ENCODE measurements at regions not wholly inside any gene's neighbourhood (a gene's known extent, or its start where the extent isn't known, plus 50 kb on each side); places are given as distances from the start of the nearest gene placed in this dataset.
A peak's percentile ranks its signal among the peaks of the same experiment; 100 is the strongest.
"Not testable (repeated sequence)": the region's sequence is repeated elsewhere in the genome, so short reads cannot be mapped to it uniquely, and the experiment has no call there.

DNA sequence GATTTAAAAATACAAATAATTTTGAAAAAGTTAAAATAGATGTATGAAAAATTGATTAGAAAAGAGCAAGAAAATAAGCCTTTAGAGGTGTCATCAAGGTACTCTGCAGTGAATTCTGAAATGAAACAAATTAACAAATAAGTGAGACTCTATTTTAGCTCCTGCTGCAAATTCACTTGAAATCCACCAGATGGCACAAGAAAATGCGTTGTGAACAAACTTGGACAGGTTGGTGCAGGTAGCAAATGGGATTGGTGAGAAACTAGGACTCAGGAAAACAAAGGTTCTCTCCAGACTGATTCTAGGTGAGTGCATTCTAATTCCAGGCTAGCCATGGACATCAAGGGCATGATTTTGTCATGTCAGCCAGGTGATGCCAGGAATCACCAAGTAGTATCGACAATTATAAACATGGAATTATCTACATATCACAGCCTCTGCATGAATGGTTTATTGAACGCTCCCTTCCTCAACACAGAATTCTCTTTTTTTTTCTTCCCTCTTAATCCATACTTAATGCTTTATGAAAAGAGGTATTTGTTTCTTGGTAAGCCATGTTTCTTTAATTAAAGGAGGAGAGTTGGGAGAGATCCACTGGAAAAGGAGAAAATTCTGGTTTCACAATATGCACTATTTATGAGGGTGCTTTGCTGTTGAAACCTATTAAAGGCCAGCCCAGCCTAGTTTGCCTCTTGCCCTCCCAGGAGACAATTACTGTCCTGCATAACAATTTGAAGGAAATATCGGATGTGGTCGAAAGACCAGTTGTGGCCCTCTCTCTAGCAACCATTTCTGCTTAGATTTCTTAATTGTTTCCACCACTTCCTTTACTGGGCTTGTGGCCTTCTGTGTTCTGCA is 118.1 kb downstream of the ZNF365 start:
- ATAC-seq: peak; percentile 83
- no peak for DNase-seq (ENCODE audit: missing footprints)
- intact Hi-C loops (cut with DNase I): loop anchor here (5.0 kb wide), 1 partner anchor 665 kb away; no protein-coding TSS in a partner anchor

- peak; percentile 39 for DNase-seq (ENCODE audit: missing footprints)
- intact Hi-C loops (cut with DNase I): loop anchor here (5.0 kb wide), 1 partner anchor 664 kb away; no protein-coding TSS in a partner anchor
- no peak for ATAC-seq
Observed at GRCh38 chr10:62492870-62493180, 118.7 kb downstream of the ZNF365 start.

- intact Hi-C loops (cut with DNase I): no loop called here
- DNase-seq (ENCODE audit: missing footprints) (no peak), ATAC-seq (no peak)
Observed at GRCh38 chr10:62496925-62497324, 122.8 kb downstream of the ZNF365 start.

DNA sequence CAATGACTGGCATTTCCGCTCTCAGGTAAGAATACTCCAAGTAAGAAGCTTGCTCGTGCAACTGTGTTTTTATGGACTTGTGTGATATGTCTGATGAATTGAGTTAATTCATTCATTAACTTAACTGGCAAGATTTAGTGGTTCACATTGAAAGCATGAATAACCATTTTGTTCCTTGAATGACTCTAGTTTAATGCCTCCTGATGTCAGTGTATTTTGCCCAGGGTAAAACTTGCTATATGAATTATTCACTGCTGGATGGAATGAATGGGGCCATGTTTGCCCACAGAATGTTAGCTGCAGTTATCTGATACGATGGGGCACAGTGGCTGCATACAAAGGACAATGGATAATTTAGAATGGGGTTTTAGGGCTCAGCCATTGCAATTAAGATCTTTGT is 124.1 kb downstream of the ZNF365 start:
- intact Hi-C loops (cut with DNase I): no loop called here
- ATAC-seq (no peak), DNase-seq (ENCODE audit: missing footprints) (no peak)

GRCh38 chr10:62500116-62500515 is 125.9 kb downstream of the ZNF365 start:
- DNase-seq (ENCODE audit: missing footprints); ATAC-seq; intact Hi-C loops (cut with DNase I): not testable (repeated sequence)

DNA sequence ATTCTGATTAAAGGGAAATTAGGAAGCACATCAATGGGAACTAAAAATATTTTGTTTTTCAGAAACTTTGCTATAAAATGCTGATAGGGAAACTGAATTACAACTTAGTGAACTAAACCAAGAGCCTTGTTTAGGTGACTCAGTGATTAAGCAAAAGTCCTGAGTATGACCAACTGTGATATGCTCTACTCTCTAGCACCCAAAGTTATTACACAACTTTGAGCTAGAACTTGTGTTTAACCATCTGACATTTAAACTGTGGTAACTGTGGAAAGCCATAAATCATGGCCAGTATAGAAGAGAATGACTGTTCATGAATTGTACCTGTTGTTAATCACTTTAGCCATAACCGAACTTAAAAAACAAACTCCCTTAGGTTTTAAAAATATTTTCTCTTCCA is 127.4 kb downstream of the ZNF365 start:
- ATAC-seq: no peak
- no peak for DNase-seq (ENCODE audit: missing footprints)
- intact Hi-C loops (cut with DNase I): no loop called here

DNA sequence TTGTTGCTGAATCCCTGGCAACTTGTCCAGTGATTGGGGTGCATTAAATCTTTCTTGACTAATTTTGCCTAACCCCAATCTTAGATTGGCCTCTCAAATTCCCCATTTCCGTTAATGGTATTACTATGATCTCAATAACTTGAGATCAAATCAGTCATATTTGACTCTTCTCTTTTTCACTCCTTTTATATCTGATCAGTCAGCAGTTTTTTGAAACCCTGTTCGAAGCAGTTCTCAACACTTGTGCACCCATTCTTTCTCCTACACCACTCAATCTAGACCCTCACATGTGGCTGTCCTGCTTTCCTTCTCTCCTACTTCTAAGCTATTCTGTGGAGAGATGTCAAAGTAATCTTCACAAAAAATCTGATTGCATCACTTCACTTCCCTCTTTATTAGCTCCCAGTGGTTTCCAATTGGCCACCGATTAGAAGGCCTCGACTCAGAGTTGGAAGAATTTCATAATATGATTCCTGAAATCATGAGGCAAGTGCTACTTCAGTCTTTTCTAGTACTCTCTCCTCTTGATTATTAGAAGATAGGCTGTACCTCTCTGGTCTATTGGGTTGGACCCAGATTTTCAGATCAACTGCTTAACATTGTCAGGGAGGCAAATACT is 128.9 kb downstream of the ZNF365 start:
- DNase-seq (ENCODE audit: missing footprints) (no peak), ATAC-seq (peak; percentile 56)
- intact Hi-C loops (cut with DNase I): no loop called here

- intact Hi-C loops (cut with DNase I): no loop called here
- ATAC-seq (no peak), DNase-seq (ENCODE audit: missing footprints) (no peak)
Observed at GRCh38 chr10:62503872-62504271, 129.7 kb downstream of the ZNF365 start.

GRCh38 chr10:62506371-62506770 is 132.2 kb downstream of the ZNF365 start:
- intact Hi-C loops (cut with DNase I): no loop called here
- ATAC-seq (no peak), DNase-seq (ENCODE audit: missing footprints) (no peak)

DNA sequence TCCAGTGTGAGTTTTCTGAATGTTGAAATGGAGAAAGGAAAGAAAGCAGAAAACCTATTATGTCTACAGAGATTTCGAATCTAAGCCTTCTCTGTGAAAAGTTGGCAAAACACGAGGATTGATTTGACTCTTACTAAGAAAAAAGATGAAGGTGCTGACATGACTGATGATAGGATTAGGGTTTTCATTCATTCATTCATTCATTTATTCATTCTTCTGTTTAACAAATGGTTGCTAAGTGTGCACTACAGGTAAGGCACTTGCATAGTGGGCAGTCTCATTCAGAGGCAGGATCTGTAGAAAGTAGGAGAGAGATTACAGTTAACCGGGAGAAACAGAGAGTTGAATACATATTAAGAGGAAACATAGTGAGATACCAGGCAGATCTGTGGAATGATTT is 137.1 kb downstream of the ZNF365 start:
- DNase-seq (ENCODE audit: missing footprints): no peak
- ATAC-seq: no peak
- intact Hi-C loops (cut with DNase I): no loop called here

GRCh38 chr10:62511656-62512055 is 137.5 kb downstream of the ZNF365 start:
- ATAC-seq (no peak), DNase-seq (ENCODE audit: missing footprints) (no peak)
- intact Hi-C loops (cut with DNase I): no loop called here

- ATAC-seq (no peak), DNase-seq (ENCODE audit: missing footprints) (no peak)
- intact Hi-C loops (cut with DNase I): no loop called here
Observed at GRCh38 chr10:62512732-62513475, 138.7 kb downstream of the ZNF365 start.

DNA sequence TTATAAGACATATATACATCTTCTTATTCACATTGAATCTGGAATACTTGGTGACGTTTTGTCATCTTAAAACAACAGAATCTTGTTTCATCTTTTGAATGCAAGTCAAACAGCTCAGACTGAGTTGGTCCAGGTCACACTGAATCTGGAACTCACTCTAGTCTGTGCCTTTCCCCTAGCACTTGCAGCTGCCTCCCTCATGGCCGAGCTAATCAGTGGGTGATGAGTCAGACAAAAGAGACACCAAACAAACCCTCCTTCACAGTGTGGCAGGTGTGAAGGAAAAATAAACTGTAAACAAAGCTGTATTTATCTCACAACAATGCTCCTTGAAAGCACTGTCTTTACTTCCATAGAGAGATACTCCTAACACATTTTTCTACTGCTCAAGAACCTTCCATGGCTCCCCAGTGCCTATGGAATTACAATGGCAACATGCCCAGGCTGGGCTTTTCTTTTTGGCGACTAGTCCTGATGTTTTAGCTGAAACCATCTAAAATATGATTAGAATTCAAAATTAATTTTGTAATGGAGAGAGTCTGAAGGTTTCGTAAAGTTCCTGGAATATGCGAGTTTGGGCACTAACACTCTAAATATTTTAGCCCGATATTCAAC is 140.0 kb downstream of the ZNF365 start:
- ATAC-seq: no peak
- intact Hi-C loops (cut with DNase I): no loop called here
- no peak for DNase-seq (ENCODE audit: missing footprints)

DNA sequence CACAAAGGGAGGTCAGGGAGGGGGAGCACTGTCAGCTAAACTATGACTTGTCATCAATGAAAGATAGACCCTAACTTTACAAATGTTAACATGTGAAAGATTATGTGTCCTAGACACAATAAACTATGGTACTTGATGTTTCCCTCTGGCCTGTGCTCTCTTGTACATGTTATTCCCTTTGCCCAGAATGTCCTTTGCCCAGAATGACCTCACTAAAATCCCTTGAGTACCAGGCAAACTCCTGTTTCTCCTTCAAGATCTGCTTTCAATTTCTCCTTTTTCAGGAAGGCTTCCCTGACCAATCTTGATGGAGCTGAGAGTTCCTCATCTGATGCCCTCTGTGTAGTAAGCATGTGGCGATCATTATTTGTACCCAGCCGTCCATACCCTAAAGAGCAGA is 143.1 kb downstream of the ZNF365 start:
- ATAC-seq (peak; percentile 81), DNase-seq (ENCODE audit: missing footprints) (no peak)

DNA sequence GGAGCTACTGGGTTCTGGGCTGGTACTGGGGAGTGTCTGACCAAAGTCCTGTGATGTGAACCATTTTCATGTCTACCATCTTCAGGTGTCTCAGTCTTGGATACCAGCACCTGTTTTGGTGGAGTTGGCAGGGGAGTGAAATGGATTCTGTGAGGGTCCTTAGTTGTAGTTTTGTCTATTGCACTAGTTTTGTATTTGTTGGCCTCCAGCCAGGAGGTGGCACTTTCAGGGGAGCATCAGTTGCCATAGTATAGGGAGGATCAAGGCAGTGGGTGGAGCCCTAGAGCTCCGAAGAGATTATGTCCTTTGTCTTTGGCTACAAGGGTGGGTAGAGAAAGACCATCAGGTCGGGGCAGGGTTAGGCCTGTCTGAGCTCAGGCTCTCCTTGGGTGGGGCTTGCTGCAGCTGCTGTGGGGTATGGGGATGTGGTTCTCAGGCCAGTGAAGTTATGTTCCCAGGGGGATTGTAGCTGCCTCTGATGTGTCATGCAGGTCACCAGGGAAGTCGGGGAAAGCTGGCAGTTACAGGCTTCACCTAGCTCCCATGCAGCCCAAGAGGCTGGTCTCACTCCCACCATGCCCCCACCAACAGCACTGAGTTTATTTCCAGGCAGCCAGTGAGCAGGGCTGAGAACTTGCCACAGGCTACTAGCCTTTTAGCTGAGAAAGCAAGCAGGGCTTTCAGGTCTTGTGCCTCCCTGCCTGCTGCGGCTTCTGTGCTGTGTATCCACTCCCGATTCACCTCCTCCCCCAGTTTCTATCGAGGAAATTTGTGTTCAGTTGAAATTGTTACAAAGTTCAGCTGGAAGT is 153.1 kb downstream of the ZNF365 start:
- intact Hi-C loops (cut with DNase I): no loop called here
- DNase-seq (ENCODE audit: missing footprints): peak; percentile 37
- ATAC-seq: no peak

More for the DNA sequence above, 143.1 kb downstream of the ZNF365 start:
- intact Hi-C loops (cut with DNase I): no loop called here

GRCh38 chr10:62528441-62528840 is 154.3 kb downstream of the ZNF365 start:
- intact Hi-C loops (cut with DNase I): no loop called here
- no peak for DNase-seq (ENCODE audit: missing footprints)
- ATAC-seq: no peak

GRCh38 chr10:62529396-62529795 is 155.2 kb downstream of the ZNF365 start:
- DNase-seq (ENCODE audit: missing footprints): no peak
- intact Hi-C loops (cut with DNase I): no loop called here
- ATAC-seq: no peak

GRCh38 chr10:62534031-62534430 is 159.9 kb downstream of the ZNF365 start:
- intact Hi-C loops (cut with DNase I): no loop called here
- ATAC-seq (no peak), DNase-seq (ENCODE audit: missing footprints) (no peak)

GRCh38 chr10:62538606-62539005 is 164.4 kb downstream of the ZNF365 start:
- no peak for ATAC-seq
- intact Hi-C loops (cut with DNase I): no loop called here
- no peak for DNase-seq (ENCODE audit: missing footprints)
